HepG2 (cell line): ENCODE measurements at regions not wholly inside any gene's neighbourhood (a gene's known extent, or its start where the extent isn't known, plus 50 kb on each side); places are given as distances from the start of the nearest gene placed in this dataset.

Experiments
- ATAC-seq: fragments of 200-7000 bp; cut with Tn5 transposase; 3 replicates; pipeline ENCODE4 v1.9.1; 2020; ENCODE audit warnings: mild to moderate bottlenecking, moderate library complexity
- BruUV-seq: library from RNA; stranded (reverse); fragments of 400-500 nt; replicated peaks from 2 replicates; lab custom pipeline; 2021; lab: Mats Ljungman, UMichigan
- CTCF ChIA-PET: fragments of 300-600 bp; formaldehyde crosslinking; extraction: SDS; loops from one replicate; lab custom pipeline; 2021; ENCODE audit warnings: low total read pairs, inconsistent platforms, low intra/inter-chr PET ratio; lab: Yijun Ruan, JAX
- POLR2A ChIA-PET: fragments of 350-600 bp; sonication (Branson Sonifier 250); formaldehyde crosslinking; loops from one replicate; lab custom pipeline; 2020; ENCODE audit warnings: antibody characterized with exemption, inconsistent platforms; lab: Yijun Ruan, JAX
- DNase-seq: peaks from one replicate; pipeline ENCODE4 v3.0.0-alpha.2; 2015; ENCODE audit warnings: low spot score
- FAIRE-seq: peaks from 3 replicates; lab custom pipeline; 2011; peaks lifted over from hg19 to GRCh38; lab: Jason Lieb, UNC
- H2AFZ ChIP-seq: one replicate; pipeline ENCODE4 v1.6.1; 2011; ENCODE audit warnings: low read length, inconsistent platforms
- H3K27ac ChIP-seq: fragments of 300-600 bp; 3 replicates; pipeline ENCODE4 v1.8.0; 2011; ENCODE audit warnings: mixed run types, mild to moderate bottlenecking, mixed read lengths, low read length, inconsistent platforms; ENCODE audit not compliant: insufficient read depth; ENCODE audit errors: extremely low read length
- H3K27me3 ChIP-seq, 2 experiments: fragments of 200-600 bp in 1 of 2; 2 replicates in 1 of 2; 3 replicates in 1 of 2; pipeline versions ENCODE4 v1.6.0 to v1.8.0; 2011; ENCODE audit warnings: low read length in 2 of 2, mild to moderate bottlenecking in 2 of 2, moderate library complexity in 2 of 2, inconsistent platforms in 1 of 2; ENCODE audit not compliant: insufficient read depth in 2 of 2, control insufficient read depth in 1 of 2
- H3K36me3 ChIP-seq, 2 experiments: fragments of 200-600 bp in 1 of 2; replicated peaks in 1 of 2; 2 replicates in 1 of 2; 3 replicates in 1 of 2; pipeline versions ENCODE4 v1.5.1 to v1.8.0; 2011; ENCODE audit warnings: low read length in 2 of 2, inconsistent platforms in 1 of 2; ENCODE audit not compliant: insufficient read depth in 2 of 2, control insufficient read depth in 1 of 2
- H3K4me1 ChIP-seq: 2 replicates; pipeline ENCODE4 v1.5.1; 2012; ENCODE audit warnings: low read length, inconsistent platforms; ENCODE audit not compliant: insufficient read depth
- H3K4me2 ChIP-seq: 2 replicates; pipeline ENCODE4 v1.6.0; 2011; ENCODE audit warnings: low read depth, low read length, inconsistent platforms
- H3K4me3 ChIP-seq, 3 experiments: fragments of 200-600 bp in 1 of 3; sonication (generic), shearing (Covaris generic) in 1 of 3; replicated peaks in 1 of 3; 2 replicates each; pipeline ENCODE4 v1.5.1; 2011 to 2016; ENCODE audit warnings: low read length in 3 of 3, inconsistent platforms in 2 of 3, low read depth in 2 of 3, mild to moderate bottlenecking in 2 of 3, control low read depth in 1 of 3, mixed read lengths in 1 of 3; ENCODE audit not compliant: insufficient read depth in 1 of 3
- H3K79me2 ChIP-seq: one replicate; pipeline ENCODE4 v1.6.1; 2011; ENCODE audit warnings: low read length, inconsistent platforms; ENCODE audit not compliant: insufficient read depth
- H3K9ac ChIP-seq: 2 replicates; pipeline ENCODE4 v1.6.0; 2011; ENCODE audit warnings: mild to moderate bottlenecking, low read depth, low read length, inconsistent platforms; ENCODE audit not compliant: insufficient read depth
- H3K9me3 ChIP-seq: 2 replicates; pipeline ENCODE4 v1.5.1; 2012; ENCODE audit warnings: mild to moderate bottlenecking, low read length
- H4K20me1 ChIP-seq: 2 replicates; pipeline ENCODE4 v1.6.0; 2011; ENCODE audit warnings: inconsistent platforms, mild to moderate bottlenecking, low read length, moderate library complexity; ENCODE audit not compliant: insufficient read depth
- ATF4 ChIP-seq, 2 experiments: fragments of 450-650 bp in 1 of 2; sonication (generic) in 1 of 2; formaldehyde crosslinking; IDR thresholded peaks; 2 replicates each; pipeline versions ENCODE4 v1.5.0 to v1.8.0; 2020 to 2022; ENCODE audit warnings: mild to moderate bottlenecking in 1 of 2, missing genetic modification reagents in 1 of 2
- BHLHE40 ChIP-seq: IDR thresholded peaks from 2 replicates; pipeline ENCODE4 v1.6.1; 2011; ENCODE audit warnings: low read length, improper control_type of control experiment
- CEBPB ChIP-seq: IDR thresholded peaks from 2 replicates; pipeline ENCODE4 v1.6.1; 2011; ENCODE audit warnings: low read depth, low read length, improper control_type of control experiment, borderline replicate concordance
- CHD4 ChIP-seq: fragments of 200-600 bp; sonication (generic); IDR thresholded peaks from 2 replicates; pipeline ENCODE4 v1.7.0; 2017; ENCODE audit warnings: mild to moderate bottlenecking, low read length, borderline replicate concordance
- FOXK2 ChIP-seq: fragments of 450-650 bp; IDR thresholded peaks from 2 replicates; pipeline ENCODE4 v1.6.1; 2016
- HNF4A ChIP-seq: sonication (generic); formaldehyde crosslinking; IDR thresholded peaks from 2 replicates; pipeline ENCODE4 v1.4.0; 2020; ENCODE audit warnings: missing genetic modification reagents
- HNF4G ChIP-seq, 2 experiments: sonication (generic) in 1 of 2; formaldehyde crosslinking in 1 of 2; IDR thresholded peaks; 2 replicates each; pipeline versions ENCODE4 v1.4.0 to v1.6.1; 2011 to 2020; ENCODE audit warnings: borderline replicate concordance in 2 of 2, low read depth in 2 of 2, mild to moderate bottlenecking in 2 of 2, low read length in 1 of 2, missing genetic modification reagents in 1 of 2, moderate library complexity in 1 of 2
- JUND ChIP-seq: sonication (generic); formaldehyde crosslinking; IDR thresholded peaks from 2 replicates; pipeline ENCODE4 v1.8.0; 2022; ENCODE audit warnings: mild to moderate bottlenecking, missing genetic modification reagents
- MAFK ChIP-seq, 2 experiments: IDR thresholded peaks in 1 of 2; conservative IDR thresholded peaks in 1 of 2; 2 replicates each; pipeline ENCODE4 v1.6.1; 2011; ENCODE audit warnings: improper control_type of control experiment in 2 of 2, low read length in 2 of 2
- MIER2 ChIP-seq: IDR thresholded peaks from 2 replicates; pipeline ENCODE4 v1.6.1; 2016; ENCODE audit warnings: missing biosample characterization, missing genetic modification reagents
- NAIF1 ChIP-seq: sonication (generic); formaldehyde crosslinking; IDR thresholded peaks from 2 replicates; pipeline ENCODE4 v1.5.0; 2020; ENCODE audit warnings: mild to moderate bottlenecking, missing genetic modification reagents, borderline replicate concordance
- RORA ChIP-seq: sonication (generic); formaldehyde crosslinking; IDR thresholded peaks from 2 replicates; pipeline ENCODE4 v1.5.0; 2020; ENCODE audit warnings: mild to moderate bottlenecking, missing genetic modification reagents, moderate library complexity
- SKI ChIP-seq: fragments of 450-650 bp; IDR thresholded peaks from one replicate; pipeline ENCODE4 v1.6.1; 2018; ENCODE audit warnings: mild to moderate bottlenecking; ENCODE audit not compliant: partially characterized antibody
- ZBTB1 ChIP-seq: sonication (generic); formaldehyde crosslinking; IDR thresholded peaks from 2 replicates; pipeline ENCODE4 v1.4.0; 2020; ENCODE audit warnings: missing genetic modification reagents, borderline replicate concordance
- ZNF468 ChIP-seq: sonication (generic); formaldehyde crosslinking; IDR thresholded peaks from 2 replicates; pipeline ENCODE4 v1.8.0; 2022; ENCODE audit warnings: mild to moderate bottlenecking, moderate library complexity, missing genetic modification reagents
- ZNF567 ChIP-seq: sonication (generic); formaldehyde crosslinking; IDR thresholded peaks from 2 replicates; pipeline ENCODE4 v1.8.1; 2023; ENCODE audit warnings: mild to moderate bottlenecking, missing genetic modification reagents, borderline replicate concordance
- ZNF660 ChIP-seq: sonication (generic); formaldehyde crosslinking; IDR thresholded peaks from 2 replicates; pipeline ENCODE4 v1.5.1; 2020; ENCODE audit warnings: mild to moderate bottlenecking, low read depth, missing genetic modification reagents, borderline replicate concordance
- ZNF710 ChIP-seq: sonication (generic); formaldehyde crosslinking; IDR thresholded peaks from 2 replicates; pipeline ENCODE4 v1.5.0; 2020; ENCODE audit warnings: mild to moderate bottlenecking, missing genetic modification reagents, borderline replicate concordance
- ZSCAN31 ChIP-seq: sonication (generic); formaldehyde crosslinking; IDR thresholded peaks from 2 replicates; pipeline ENCODE4 v1.5.0; 2020; ENCODE audit warnings: low read depth, mild to moderate bottlenecking, missing genetic modification reagents
- WGBS: methylation state at CpG from one replicate; pipeline ENCODE4 v1.1.6; 2017; ENCODE audit warnings: low lambda C conversion rate; 5-methylcytosine and 5-hydroxymethylcytosine counted together
- in situ Hi-C: cut with HindIII; loops from 2 replicates; pipeline ENCODE4 v1.10.0; 2017; ENCODE audit warnings: low pct_unique_long_range_greater_than_20kb; ENCODE audit not compliant: extremely low pct_ligation_motif_present
- intact Hi-C: fragments of 100-400 bp; cut with micrococcal nuclease; formaldehyde crosslinking; loops from one replicate; pipeline ENCODE4 v1.10.0; 2022; ENCODE audit not compliant: unreplicated experiment

- TF ChIP-seq ZSCAN31 (CRISPR knock-in tag) (no peak), MAFK (conservative IDR thresholded peaks at IDR 0.05 in 1 of 2, IDR thresholded peaks at IDR 0.05 in 1 of 2; ENCODE audit: low read length in 2 of 2) (no peak), ZNF468 (no peak), RORA (no peak), ATF4 (CRISPR knock-in tag; IDR thresholded peaks at IDR 0.05) (no peak), JUND (CRISPR knock-in tag) (no peak)
These were observed 105.7 kb upstream of the GUCA2B start (continued) for GRCh38 chr1:42047508-42047880.

GRCh38 chr1:42046761-42047507 is 106.3 kb upstream of the GUCA2B start:
- Histone ChIP-seq H3K4me2 (no peak overlapping the region), H4K20me1 (no peaks in the 10 kb centered on the region), H3K4me3 (no peak overlapping the region), H3K4me1 (peaks cover 8% of the 10 kb centered on the region; the same call in 1 of the 2 replicates), H3K9ac (no peak overlapping the region), H3K9me3 (no peaks in the 10 kb centered on the region), H3K36me3 (no peaks in the 10 kb centered on the region), H3K27me3 (no peaks in the 10 kb centered on the region), H3K79me2 (no peaks in the 10 kb centered on the region), H3K27ac (no peak overlapping the region), H2AFZ (no peak overlapping the region)
- ATAC-seq: peak; percentile 75
- peak; percentile 21 for DNase-seq
- intact Hi-C loops: no loop called here
- ChIA-PET CTCF (no interaction called here), POLR2A (no interaction called here)
- WGBS: 23% methylated on average over 3 of the region's 4 CpGs
- in situ Hi-C loops: no loop called here
- no TSS peak for BruUV-seq
- FAIRE-seq: no peak
- no peak for TF ChIP-seq CHD4
- peak; percentile 93 for TF ChIP-seq CEBPB
- TF ChIP-seq FOXK2: peak; percentile 43; the same call in 1 of the 2 replicates
- TF ChIP-seq SKI: peak; percentile 57
- TF ChIP-seq BHLHE40: peak; percentile 52; the same call in 1 of the 2 replicates
- TF ChIP-seq ZBTB1 (CRISPR knock-in tag): no peak
- TF ChIP-seq HNF4G (IDR thresholded peaks at IDR 0.05; ENCODE audit: borderline replicate concordance, low read depth, low read length): 0 out of 2 replicates have a peak, but pooled peaks have one; percentile 28
- TF ChIP-seq HNF4G (CRISPR knock-in tag; IDR thresholded peaks at IDR 0.05; ENCODE audit: borderline replicate concordance, low read depth): no peak
- TF ChIP-seq MIER2: no peak
- TF ChIP-seq NAIF1 (CRISPR knock-in tag): no peak
- no peak for TF ChIP-seq ZNF660 (CRISPR knock-in tag)
- TF ChIP-seq ZNF567 (CRISPR knock-in tag): no peak
- TF ChIP-seq HNF4A (CRISPR knock-in tag): peak; percentile 71
- TF ChIP-seq ZNF710 (CRISPR knock-in tag): no peak
